ENCODE measurements at regions not wholly inside any gene's neighbourhood (a gene's known extent, or its start where the extent isn't known, plus 50 kb on each side); places are given as distances from the start of the nearest gene placed in this dataset.
"Not testable (repeated sequence)": the region's sequence is repeated elsewhere in the genome, so short reads cannot be mapped to it uniquely, and the experiment has no call there.

DNA sequence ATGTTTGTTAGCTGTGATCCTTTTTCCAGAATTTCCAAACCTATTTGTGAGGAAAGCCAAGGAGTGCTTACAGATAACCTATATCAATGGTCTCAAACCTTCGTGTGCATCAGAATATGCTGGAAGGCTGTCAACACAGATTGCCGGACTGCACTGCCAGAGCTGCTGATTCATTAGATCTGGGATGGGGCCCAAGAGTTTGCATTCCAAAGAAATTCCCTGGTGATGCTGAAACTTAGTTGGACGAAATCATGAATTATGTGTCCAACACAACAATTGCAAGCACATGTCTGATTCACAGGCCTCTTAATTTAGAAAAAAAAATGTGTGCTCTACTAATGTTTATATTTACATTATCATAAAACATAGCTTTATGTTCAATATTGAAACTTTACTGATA, 544.0 kb upstream of the AMOT start:
- POLR2A ChIA-PET (ENCODE audit: low non-redundant PET): interaction anchor here (0.6 kb wide), 1 partner anchor 391 kb away, joined by 7 read pairs; no protein-coding TSS in a partner anchor
- CTCF ChIA-PET: interaction anchor here (0.6 kb wide), 1 partner anchor 536 kb away, joined by 3 read pairs; no protein-coding TSS in a partner anchor
- TF ChIP-seq, protein P1, sequence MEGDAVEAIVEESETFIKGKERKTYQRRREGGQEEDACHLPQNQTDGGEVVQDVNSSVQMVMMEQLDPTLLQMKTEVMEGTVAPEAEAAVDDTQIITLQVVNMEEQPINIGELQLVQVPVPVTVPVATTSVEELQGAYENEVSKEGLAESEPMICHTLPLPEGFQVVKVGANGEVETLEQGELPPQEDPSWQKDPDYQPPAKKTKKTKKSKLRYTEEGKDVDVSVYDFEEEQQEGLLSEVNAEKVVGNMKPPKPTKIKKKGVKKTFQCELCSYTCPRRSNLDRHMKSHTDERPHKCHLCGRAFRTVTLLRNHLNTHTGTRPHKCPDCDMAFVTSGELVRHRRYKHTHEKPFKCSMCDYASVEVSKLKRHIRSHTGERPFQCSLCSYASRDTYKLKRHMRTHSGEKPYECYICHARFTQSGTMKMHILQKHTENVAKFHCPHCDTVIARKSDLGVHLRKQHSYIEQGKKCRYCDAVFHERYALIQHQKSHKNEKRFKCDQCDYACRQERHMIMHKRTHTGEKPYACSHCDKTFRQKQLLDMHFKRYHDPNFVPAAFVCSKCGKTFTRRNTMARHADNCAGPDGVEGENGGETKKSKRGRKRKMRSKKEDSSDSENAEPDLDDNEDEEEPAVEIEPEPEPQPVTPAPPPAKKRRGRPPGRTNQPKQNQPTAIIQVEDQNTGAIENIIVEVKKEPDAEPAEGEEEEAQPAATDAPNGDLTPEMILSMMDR (conservative IDR thresholded peaks at IDR 0.05; ENCODE audit: low read depth): no peak
- H3K27ac ChIP-seq: no peak overlapping the region
- DNase-seq (ENCODE audit: low spot score): peak; percentile 19

DNA sequence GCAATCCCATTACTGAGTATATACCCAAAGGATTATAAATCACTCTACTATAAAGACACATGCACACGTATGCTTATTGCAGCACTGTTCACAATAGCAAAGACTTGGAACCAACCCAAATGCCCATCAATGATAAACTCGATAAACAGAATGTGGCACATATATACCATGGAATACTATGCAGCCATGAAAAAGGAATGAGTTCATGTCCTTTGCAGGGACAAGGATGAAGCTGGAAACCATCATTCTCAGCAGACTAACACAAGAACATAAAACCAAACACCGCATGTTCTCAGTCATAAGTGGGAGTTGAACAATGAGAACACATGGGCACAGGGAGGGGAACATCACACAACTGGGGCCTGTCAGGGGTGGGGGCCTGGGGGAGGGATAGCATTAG, 532.8 kb upstream of the AMOT start:
- CTCF ChIA-PET; H3K27ac ChIP-seq; POLR2A ChIA-PET (ENCODE audit: low non-redundant PET); DNase-seq (ENCODE audit: low spot score): not testable (repeated sequence)

DNA sequence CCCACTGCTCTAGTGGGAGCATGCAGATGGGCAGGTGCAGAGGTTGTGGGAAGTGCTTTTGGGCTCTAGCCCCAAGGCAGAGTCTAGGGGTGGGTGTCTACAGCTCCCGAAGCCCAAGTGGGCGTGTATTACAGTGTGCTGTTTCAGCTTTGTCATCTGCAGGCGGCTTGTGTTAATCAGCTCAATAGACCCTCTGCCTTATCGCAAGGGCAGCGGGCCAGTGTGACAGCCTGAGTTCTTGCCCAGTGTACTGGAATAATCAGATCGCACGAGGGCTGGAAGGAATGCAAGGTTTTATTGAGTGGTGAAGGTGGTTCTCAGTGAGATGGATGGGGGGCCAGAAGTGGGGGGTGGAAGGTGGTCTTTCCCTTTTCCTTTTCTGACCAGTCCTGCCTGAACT, 529.4 kb upstream of the AMOT start:
- ChIA-PET POLR2A (ENCODE audit: low non-redundant PET) (no interaction called here), CTCF (no interaction called here)
- TF ChIP-seq, protein P1 (conservative IDR thresholded peaks at IDR 0.05; ENCODE audit: low read depth): no peak
- H3K27ac ChIP-seq: no peak overlapping the region
- no peak for DNase-seq (ENCODE audit: low spot score)

DNA sequence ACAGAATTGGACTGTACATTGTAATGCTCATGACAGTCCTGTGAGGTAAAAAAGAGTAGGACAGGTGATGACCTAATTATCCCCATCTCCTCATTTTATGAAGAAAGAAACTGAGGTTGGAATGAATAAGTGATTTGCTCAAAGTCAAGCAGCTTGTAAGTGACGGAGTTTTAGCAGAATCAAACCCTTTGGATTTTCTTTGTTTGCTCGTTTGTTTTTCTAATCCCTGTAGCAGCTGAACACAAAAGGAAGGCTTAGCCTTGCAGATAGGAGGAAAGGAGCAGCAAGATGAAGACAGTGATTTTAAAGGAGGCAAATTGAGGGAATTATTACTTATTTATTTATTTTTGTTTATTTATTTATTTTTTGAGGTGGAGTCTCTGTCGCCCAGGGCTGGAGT, 528.4 kb upstream of the AMOT start:
- H3K27ac ChIP-seq: no peak overlapping the region
- CTCF ChIA-PET: no interaction called here
- POLR2A ChIA-PET (ENCODE audit: low non-redundant PET): no interaction called here
- no peak for DNase-seq (ENCODE audit: low spot score)
- TF ChIP-seq, protein P1 (conservative IDR thresholded peaks at IDR 0.05; ENCODE audit: low read depth): no peak

DNA sequence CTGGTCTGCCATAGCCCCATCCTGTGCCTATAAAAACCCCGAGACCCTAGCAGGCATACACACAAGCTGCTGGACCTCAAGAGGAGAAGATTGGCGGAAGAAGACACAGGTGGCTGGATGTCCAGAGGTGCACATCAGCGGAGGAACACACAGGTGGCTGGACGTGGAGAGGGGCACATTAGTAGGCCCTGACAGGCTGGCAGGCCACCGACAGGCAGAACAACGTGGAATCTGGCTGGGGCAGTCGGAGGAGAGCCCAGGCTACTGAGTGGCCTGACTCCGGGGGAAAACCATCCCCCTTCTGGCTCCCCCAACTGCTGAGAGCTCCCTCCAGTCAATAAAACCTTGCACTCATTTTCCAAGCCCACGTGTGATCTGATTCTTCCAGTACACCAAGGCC, 512.5 kb upstream of the AMOT start:
- no peak overlapping the region for H3K27ac ChIP-seq
- TF ChIP-seq, protein P1 (conservative IDR thresholded peaks at IDR 0.05; ENCODE audit: low read depth): no peak
- DNase-seq (ENCODE audit: low spot score): no peak
- ChIA-PET POLR2A (ENCODE audit: low non-redundant PET) (no interaction called here), CTCF (no interaction called here)

DNA sequence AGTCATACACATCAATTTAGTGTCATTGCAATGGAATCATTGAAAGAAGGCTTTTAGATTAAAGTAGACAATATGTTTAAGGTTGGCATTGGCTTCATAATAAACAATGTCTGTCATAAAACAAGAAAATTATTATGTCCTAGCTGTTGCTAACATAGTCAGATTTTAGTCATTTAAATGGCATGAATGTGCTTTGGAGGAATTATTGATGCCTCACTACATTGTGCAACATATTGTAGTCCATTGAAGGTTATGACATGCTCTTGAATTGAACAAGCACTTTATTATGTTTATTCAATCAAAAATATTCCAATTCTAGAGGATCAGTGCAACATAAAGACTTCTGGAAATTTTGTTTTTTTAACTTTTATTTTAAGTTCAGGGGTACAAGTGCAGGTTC, 489.8 kb upstream of the AMOT start:
- CTCF ChIA-PET: no interaction called here
- TF ChIP-seq, protein P1 (conservative IDR thresholded peaks at IDR 0.05; ENCODE audit: low read depth): no peak
- POLR2A ChIA-PET (ENCODE audit: low non-redundant PET): no interaction called here
- no peak overlapping the region for H3K27ac ChIP-seq
- DNase-seq (ENCODE audit: low spot score): no peak

DNA sequence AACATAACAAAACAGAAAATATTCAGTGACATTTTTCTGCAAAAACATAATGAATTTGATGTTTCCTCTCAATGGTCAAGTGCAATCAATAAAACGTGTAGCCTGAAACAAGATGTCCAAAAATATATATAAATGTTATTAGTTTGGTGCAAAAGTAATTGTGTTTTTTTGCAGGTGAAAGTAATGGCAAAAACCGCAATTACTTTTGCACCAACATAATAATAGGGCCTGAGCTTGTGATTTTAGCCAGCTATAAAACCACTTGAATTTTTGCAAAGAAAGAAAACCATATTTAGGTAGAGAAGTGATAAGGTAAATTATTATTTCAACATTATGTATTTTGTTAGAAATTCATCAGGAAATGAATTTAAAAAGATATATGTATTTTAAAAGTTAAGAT, 475.3 kb upstream of the AMOT start:
- CTCF ChIA-PET: no interaction called here

More for the DNA sequence above, 475.3 kb upstream of the AMOT start:
- no peak for DNase-seq (ENCODE audit: low spot score)
- H3K27ac ChIP-seq: no peak overlapping the region
- POLR2A ChIA-PET (ENCODE audit: low non-redundant PET): no interaction called here
- TF ChIP-seq, protein P1 (conservative IDR thresholded peaks at IDR 0.05; ENCODE audit: low read depth): no peak
